Activated T-cell treated with anti-CD3 and anti-CD28 coated beads for 24 hours (primary cell): ENCODE measurements at regions not wholly inside any gene's neighbourhood (a gene's known extent, or its start where the extent isn't known, plus 50 kb on each side); places are given as distances from the start of the nearest gene placed in this dataset.
"Not testable (repeated sequence)": the region's sequence is repeated elsewhere in the genome, so short reads cannot be mapped to it uniquely, and the experiment has no call there.

Experiments used
- DNase-seq: peaks from one replicate; pipeline ENCODE4 v3.0.0-alpha.2; 2020; ENCODE audit warnings: low read depth

- not testable (repeated sequence) for DNase-seq
Observed at GRCh38 chr11:123344188-123344587, 85.9 kb upstream of the GRAMD1B start.

GRCh38 chr11:123338997-123339752, 90.9 kb upstream of the GRAMD1B start:
- DNase-seq, result no peak

GRCh38 chr11:123338266-123338800, 91.7 kb upstream of the GRAMD1B start:
- no peak for DNase-seq

GRCh38 chr11:123334925-123335324, 95.1 kb upstream of the GRAMD1B start:
- no peak for DNase-seq

- DNase-seq, result not testable (repeated sequence)
Observed at GRCh38 chr11:123332577-123332976, 97.5 kb upstream of the GRAMD1B start.

GRCh38 chr11:123330948-123331347, 99.1 kb upstream of the GRAMD1B start:
- DNase-seq, result no peak

GRCh38 chr11:123330471-123330870, 99.6 kb upstream of the GRAMD1B start:
- no peak for DNase-seq

GRCh38 chr11:123330071-123330470, 100.0 kb upstream of the GRAMD1B start:
- DNase-seq, result no peak

- DNase-seq, result no peak
Observed at GRCh38 chr11:123328281-123328867, 101.7 kb upstream of the GRAMD1B start.

- DNase-seq, result no peak
Observed at GRCh38 chr11:123325533-123325932, 104.5 kb upstream of the GRAMD1B start.

- no peak for DNase-seq
Observed at GRCh38 chr11:123323568-123323967, 106.5 kb upstream of the GRAMD1B start.

GRCh38 chr11:123321636-123322035, 108.4 kb upstream of the GRAMD1B start:
- DNase-seq, result no peak

- no peak for DNase-seq
Observed at GRCh38 chr11:123318623-123319022, 111.4 kb upstream of the GRAMD1B start.

- DNase-seq, result not testable (repeated sequence)
Observed at GRCh38 chr11:123318132-123318531, 111.9 kb upstream of the GRAMD1B start.

GRCh38 chr11:123316003-123316402, 114.1 kb upstream of the GRAMD1B start:
- no peak for DNase-seq

- no peak for DNase-seq
Observed at GRCh38 chr11:123314972-123315371, 115.1 kb upstream of the GRAMD1B start.

- DNase-seq, result no peak
Observed at GRCh38 chr11:123313262-123313661, 116.8 kb upstream of the GRAMD1B start.

- no peak for DNase-seq
Observed at GRCh38 chr11:123308077-123308476, 113.0 kb upstream of the CLMP start.

GRCh38 chr11:123307276-123307675, 112.2 kb upstream of the CLMP start:
- no peak for DNase-seq

- DNase-seq, result no peak
Observed at GRCh38 chr11:123306531-123306930, 111.5 kb upstream of the CLMP start.

- DNase-seq, result no peak
Observed at GRCh38 chr11:123305601-123306375, 110.7 kb upstream of the CLMP start.

- DNase-seq, result no peak
Observed at GRCh38 chr11:123304828-123305466, 109.9 kb upstream of the CLMP start.
